Endothelial cell (in vitro differentiated cells): ENCODE measurements at regions not wholly inside any gene's neighbourhood (a gene's known extent, or its start where the extent isn't known, plus 50 kb on each side); places are given as distances from the start of the nearest gene placed in this dataset.
"Not testable (repeated sequence)": the region's sequence is repeated elsewhere in the genome, so short reads cannot be mapped to it uniquely, and the experiment has no call there.

Source experiments
- DNase-seq: peaks from one replicate; pipeline ENCODE4 v3.0.0; 2021; ENCODE audit warnings: low spot score
- H3K27ac Mint-ChIP-seq: one replicate; pipeline ENCODE4 v1.8.0; 2021; ENCODE audit warnings: mixed read lengths, inconsistent platforms; ENCODE audit not compliant: unreplicated experiment
- H3K27me3 Mint-ChIP-seq: one replicate; pipeline ENCODE4 v1.8.0; 2021; ENCODE audit warnings: mild to moderate bottlenecking, moderate library complexity, mixed read lengths, inconsistent platforms; ENCODE audit not compliant: unreplicated experiment
- H3K36me3 Mint-ChIP-seq: one replicate; pipeline ENCODE4 v1.8.0; 2021; ENCODE audit warnings: mild to moderate bottlenecking, low read depth, mixed read lengths, inconsistent platforms; ENCODE audit not compliant: unreplicated experiment
- H3K4me1 Mint-ChIP-seq: one replicate; pipeline ENCODE4 v1.8.0; 2021; ENCODE audit warnings: mild to moderate bottlenecking, mixed read lengths, inconsistent platforms; ENCODE audit not compliant: unreplicated experiment
- H3K4me3 Mint-ChIP-seq: one replicate; pipeline ENCODE4 v1.8.0; 2021; ENCODE audit warnings: mild to moderate bottlenecking, mixed read lengths, inconsistent platforms; ENCODE audit not compliant: unreplicated experiment
- H3K9me3 Mint-ChIP-seq: one replicate; pipeline ENCODE4 v1.8.0; 2021; ENCODE audit warnings: mixed read lengths, inconsistent platforms; ENCODE audit not compliant: unreplicated experiment
- CTCF ChIP-seq: fragments of 200-600 bp; sonication (generic); IDR thresholded peaks from one replicate; pipeline ENCODE4 v1.5.0; 2021; ENCODE audit warnings: antibody characterized with exemption; ENCODE audit not compliant: unreplicated experiment

GRCh38 chr1:183753464-183753891, 51.4 kb upstream of the RGL1 start:
- DNase-seq, result no peak
- peaks cover 6% of the 10 kb centered on the region for H3K27me3 Mint-ChIP-seq
- H3K27ac Mint-ChIP-seq, result no peak overlapping the region
- no peak overlapping the region for H3K4me3 Mint-ChIP-seq
- H3K36me3 Mint-ChIP-seq, result peaks cover 24% of the 10 kb centered on the region
- TF ChIP-seq CTCF, result no peak
- peaks cover 14% of the 10 kb centered on the region for H3K9me3 Mint-ChIP-seq
- no peaks in the 10 kb centered on the region for H3K4me1 Mint-ChIP-seq

- Mint-ChIP-seq H3K4me1 (peaks cover 5% of the 10 kb centered on the region), H3K4me3 (no peak overlapping the region), H3K9me3 (no peaks in the 10 kb centered on the region)
These were observed 60.6 kb upstream of the RGL1 start for GRCh38 chr1:183744132-183744913.

GRCh38 chr1:183742355-183742754, 62.6 kb upstream of the RGL1 start:
- no peak for DNase-seq
- Mint-ChIP-seq H3K27me3 (no peaks in the 10 kb centered on the region), H3K4me3 (no peak overlapping the region), H3K27ac (no peak overlapping the region), H3K36me3 (peaks cover 4% of the 10 kb centered on the region), H3K9me3 (no peaks in the 10 kb centered on the region), H3K4me1 (peaks cover 5% of the 10 kb centered on the region)
- no peak for TF ChIP-seq CTCF

More at GRCh38 chr1:183744132-183744913, 60.6 kb upstream of the RGL1 start:
- TF ChIP-seq CTCF, result no peak
- no peak for DNase-seq
- Mint-ChIP-seq H3K27ac (no peak overlapping the region), H3K36me3 (peaks cover 13% of the 10 kb centered on the region), H3K27me3 (no peaks in the 10 kb centered on the region)

- no peaks in the 10 kb centered on the region for H3K27me3 Mint-ChIP-seq
- DNase-seq, result no peak
- no peak overlapping the region for H3K27ac Mint-ChIP-seq
- no peaks in the 10 kb centered on the region for H3K36me3 Mint-ChIP-seq
- peaks cover 24% of the 10 kb centered on the region for H3K4me1 Mint-ChIP-seq
- H3K4me3 Mint-ChIP-seq, result no peak overlapping the region
- no peak for TF ChIP-seq CTCF
- no peaks in the 10 kb centered on the region for H3K9me3 Mint-ChIP-seq
These were observed 65.1 kb upstream of the RGL1 start for GRCh38 chr1:183739741-183740271.

- Mint-ChIP-seq H3K4me1 (peaks cover 31% of the 10 kb centered on the region), H3K4me3 (no peak overlapping the region)
- TF ChIP-seq CTCF, result no peak
These were observed 65.8 kb upstream of the RGL1 start for GRCh38 chr1:183739082-183739481.

GRCh38 chr1:183737916-183738315, 67.0 kb upstream of the RGL1 start:
- H3K9me3 Mint-ChIP-seq, DNase-seq, H3K4me3 Mint-ChIP-seq, H3K27ac Mint-ChIP-seq, H3K27me3 Mint-ChIP-seq, H3K36me3 Mint-ChIP-seq: not testable (repeated sequence)
- H3K4me1 Mint-ChIP-seq, result peaks cover 43% of the 10 kb centered on the region

More at GRCh38 chr1:183739082-183739481, 65.8 kb upstream of the RGL1 start:
- no peaks in the 10 kb centered on the region for H3K36me3 Mint-ChIP-seq
- H3K27me3 Mint-ChIP-seq, result no peaks in the 10 kb centered on the region
- H3K27ac Mint-ChIP-seq, result no peak overlapping the region
- DNase-seq, result no peak
- no peaks in the 10 kb centered on the region for H3K9me3 Mint-ChIP-seq
